NCI-H82 (cell line): ENCODE measurements at regions not wholly inside any gene's neighbourhood (a gene's known extent, or its start where the extent isn't known, plus 50 kb on each side); places are given as distances from the start of the nearest gene placed in this dataset.
A peak's percentile ranks its signal among the peaks of the same experiment; 100 is the strongest.

Experiments
- DNase-seq: peaks from one replicate; lab custom pipeline; 2025; lab: John Stamatoyannopoulos, UW

- no peak for DNase-seq
Observed at GRCh38 chr22:49435596-49435995, 392.1 kb downstream of the BRD1 start.

GRCh38 chr22:49433717-49434611, 393.7 kb downstream of the BRD1 start:
- DNase-seq: peak; percentile 45

- no peak for DNase-seq
Observed at GRCh38 chr22:49432897-49433443, 394.7 kb downstream of the BRD1 start.

GRCh38 chr22:49432211-49432896, 395.3 kb downstream of the BRD1 start:
- no peak for DNase-seq

GRCh38 chr22:49431551-49431950, 396.1 kb downstream of the BRD1 start:
- DNase-seq: no peak

- DNase-seq: peak; percentile 13
Observed at GRCh38 chr22:49429066-49429465, 398.6 kb downstream of the BRD1 start.

- DNase-seq: no peak
Observed at GRCh38 chr22:49427941-49428340, 399.7 kb downstream of the BRD1 start.

GRCh38 chr22:49427341-49427740, 400.3 kb downstream of the BRD1 start:
- no peak for DNase-seq

GRCh38 chr22:49426618-49427266, 400.9 kb downstream of the BRD1 start:
- no peak for DNase-seq

GRCh38 chr22:49426098-49426497, 401.6 kb downstream of the BRD1 start:
- no peak for DNase-seq

GRCh38 chr22:49425356-49425755, 402.3 kb downstream of the BRD1 start:
- DNase-seq: no peak

GRCh38 chr22:49424893-49425270, 402.8 kb downstream of the BRD1 start:
- no peak for DNase-seq

GRCh38 chr22:49423125-49423650, 404.5 kb downstream of the BRD1 start:
- DNase-seq: no peak

GRCh38 chr22:49422701-49423100, 405.0 kb downstream of the BRD1 start:
- no peak for DNase-seq

GRCh38 chr22:49420651-49421050, 407.0 kb downstream of the BRD1 start:
- DNase-seq: no peak

GRCh38 chr22:49419661-49420060, 408.0 kb downstream of the BRD1 start:
- DNase-seq: no peak

- DNase-seq: no peak
Observed at GRCh38 chr22:49418943-49419342, 408.7 kb downstream of the BRD1 start.

- DNase-seq: no peak
Observed at GRCh38 chr22:49418341-49418894, 409.3 kb downstream of the BRD1 start.

- no peak for DNase-seq
Observed at GRCh38 chr22:49417833-49418232, 409.8 kb downstream of the BRD1 start.

GRCh38 chr22:49417326-49417725, 410.3 kb downstream of the BRD1 start:
- no peak for DNase-seq

- no peak for DNase-seq
Observed at GRCh38 chr22:49415151-49415951, 412.3 kb downstream of the BRD1 start.
